K562 (cell line): ENCODE measurements at regions not wholly inside any gene's neighbourhood (a gene's known extent, or its start where the extent isn't known, plus 50 kb on each side); places are given as distances from the start of the nearest gene placed in this dataset.

ENCODE experiments used
- ATAC-seq: fragments of 200-7000 bp; cut with Tn5 transposase; 3 replicates; pipeline ENCODE4 v1.9.1; 2020; ENCODE audit warnings: moderate library complexity
- BruUV-seq: library from RNA; stranded (reverse); fragments of 400-500 nt; replicated peaks from 2 replicates; lab custom pipeline; 2021; lab: Mats Ljungman, UMichigan
- CTCF ChIA-PET: fragments of 300-600 bp; formaldehyde crosslinking; extraction: SDS; loops from one replicate; lab custom pipeline; 2021; ENCODE audit warnings: low intra/inter-chr PET ratio; lab: Yijun Ruan, JAX
- POLR2A ChIA-PET: fragments of 300-600, 350-650 bp; sonication (Branson Sonifier 250); formaldehyde crosslinking; extraction: SDS; loops from one replicate; lab custom pipeline; 2021; ENCODE audit warnings: antibody characterized with exemption, inconsistent platforms; lab: Yijun Ruan, JAX
- DNase-seq, 4 experiments: peaks; one replicate each; pipeline versions ENCODE4 v3.0.0 to v3.0.0-alpha.2; 2011 to 2018; ENCODE audit warnings: low spot score in 3 of 4, mixed read lengths in 3 of 4; ENCODE audit errors: extremely low read depth in 1 of 4
- FAIRE-seq: peaks from 2 replicates; lab custom pipeline; 2011; peaks lifted over from hg19 to GRCh38; lab: Jason Lieb, UNC
- H2AFZ ChIP-seq: 2 replicates; pipeline ENCODE4 v1.6.0; 2011; ENCODE audit warnings: low read depth, low read length, control low read depth, inconsistent platforms
- H3K27ac ChIP-seq: fragments of 200-600 bp; 3 replicates; pipeline ENCODE4 v1.8.0; 2011; ENCODE audit warnings: low read depth, mild to moderate bottlenecking, control low read depth, inconsistent platforms, low read length, moderate library complexity, mixed read lengths; ENCODE audit errors: extremely low read depth
- H3K27me3 ChIP-seq, 2 experiments: fragments of 300-600 bp in 1 of 2; 2 replicates in 1 of 2; 3 replicates in 1 of 2; pipeline versions ENCODE4 v1.6.0 to v1.8.0; 2011; ENCODE audit warnings: inconsistent platforms in 2 of 2, low read length in 2 of 2, mild to moderate bottlenecking in 1 of 2, mixed read lengths in 1 of 2, moderate library complexity in 1 of 2; ENCODE audit not compliant: control insufficient read depth in 2 of 2, insufficient read depth in 2 of 2
- H3K36me3 ChIP-seq: fragments of 300-600 bp; 3 replicates; pipeline ENCODE4 v1.8.0; 2011; ENCODE audit warnings: mild to moderate bottlenecking, low read length, inconsistent platforms; ENCODE audit not compliant: control insufficient read depth, insufficient read depth
- H3K4me1 ChIP-seq, 2 experiments: fragments of 200-600 bp in 1 of 2; replicated peaks in 1 of 2; 2 replicates in 1 of 2; 3 replicates in 1 of 2; pipeline versions ENCODE4 v1.5.1 to v1.8.0; 2011; ENCODE audit warnings: inconsistent platforms in 2 of 2, low read length in 2 of 2, mild to moderate bottlenecking in 1 of 2, mixed read lengths in 1 of 2, moderate library complexity in 1 of 2; ENCODE audit not compliant: control insufficient read depth in 2 of 2, insufficient read depth in 2 of 2
- H3K4me2 ChIP-seq: 2 replicates; pipeline ENCODE4 v1.6.1; 2011; ENCODE audit warnings: low read length, control low read depth, inconsistent platforms, mixed read lengths; ENCODE audit not compliant: insufficient read depth
- H3K4me3 ChIP-seq: fragments of 200-600 bp; sonication (generic), shearing (Covaris generic); 2 replicates; pipeline ENCODE4 v1.5.1; 2016; ENCODE audit warnings: control low read depth, inconsistent platforms
- H3K79me2 ChIP-seq: fragments of 200-600 bp; 3 replicates; pipeline ENCODE4 v1.8.0; 2011; ENCODE audit warnings: low read length, inconsistent platforms; ENCODE audit not compliant: control insufficient read depth, insufficient read depth
- H3K9ac ChIP-seq, 2 experiments: 2 replicates each; pipeline versions ENCODE4 v1.6.0 to v1.6.1; 2011; ENCODE audit warnings: low read depth in 2 of 2, low read length in 2 of 2, control low read depth in 1 of 2, inconsistent platforms in 1 of 2, mild to moderate bottlenecking in 1 of 2, mixed read lengths in 1 of 2; ENCODE audit not compliant: insufficient read depth in 1 of 2
- H3K9me1 ChIP-seq: one replicate; pipeline ENCODE4 v1.6.0; 2011; ENCODE audit warnings: inconsistent platforms, mild to moderate bottlenecking, low read length, moderate library complexity; ENCODE audit not compliant: control insufficient read depth, insufficient read depth
- H3K9me3 ChIP-seq: replicated peaks from 2 replicates; pipeline ENCODE4 v1.5.1; 2011; ENCODE audit warnings: low read depth, low read length, inconsistent platforms; ENCODE audit not compliant: control insufficient read depth, insufficient read depth
- H4K20me1 ChIP-seq: replicated peaks from 2 replicates; pipeline ENCODE4 v1.6.1; 2011; ENCODE audit warnings: low read length, inconsistent platforms, mixed read lengths; ENCODE audit not compliant: control insufficient read depth, insufficient read depth
- CREB3L1 ChIP-seq: fragments of 450-650 bp; IDR thresholded peaks from 2 replicates; pipeline ENCODE4 v1.6.1; 2014; ENCODE audit warnings: low read depth, mild to moderate bottlenecking, moderate library complexity, borderline replicate concordance
- CREB5 ChIP-seq: fragments of 250-450 bp; sonication (Bioruptor Pico); IDR thresholded peaks from 2 replicates; pipeline ENCODE4 v1.5.0; 2020; ENCODE audit warnings: mild to moderate bottlenecking
- GATAD2A ChIP-seq: fragments of 450-650 bp; IDR thresholded peaks from 2 replicates; pipeline ENCODE4 v1.6.1; 2017
- HLTF ChIP-seq: fragments of 450-650 bp; IDR thresholded peaks from 2 replicates; pipeline ENCODE4 v1.6.1; 2016
- RBM25 ChIP-seq: fragments of 200-400 bp; formaldehyde crosslinking; IDR thresholded peaks from 2 replicates; pipeline ENCODE4 v1.6.1; 2018; ENCODE audit warnings: low read length, low read depth, moderate library complexity; ENCODE audit not compliant: severe bottlenecking
- RERE ChIP-seq: sonication (generic); formaldehyde crosslinking; IDR thresholded peaks from 2 replicates; pipeline ENCODE4 v1.8.0; 2023; ENCODE audit warnings: missing genetic modification reagents, mild to moderate bottlenecking, borderline replicate concordance
- STAT5A ChIP-seq: IDR thresholded peaks from 2 replicates; pipeline ENCODE4 v1.6.1; 2012; ENCODE audit warnings: low read length, inconsistent platforms, borderline replicate concordance
- TCF7L2 ChIP-seq: fragments of 150-350 bp; IDR thresholded peaks from 2 replicates; pipeline ENCODE4 v1.6.1; 2016; ENCODE audit warnings: low read depth, mild to moderate bottlenecking, low read length, moderate library complexity
- WGBS: fragments of 100-300 bp; shearing (Covaris generic); methylation state at CpG from one replicate; pipeline ENCODE4 v1.1.6; 2016; ENCODE audit warnings: low coverage, mixed read lengths; ENCODE audit not compliant: insufficient coverage; ENCODE audit errors: missing lambda C conversion rate; 5-methylcytosine and 5-hydroxymethylcytosine counted together
- in situ Hi-C: fragments of 300-500 bp; cut with MboI; formaldehyde crosslinking; loops from 4 replicates; pipeline ENCODE4 v1.15.0; 2018; ENCODE audit warnings: inconsistent platforms, mixed read lengths
- intact Hi-C: fragments of 100-400 bp; cut with micrococcal nuclease; formaldehyde crosslinking; loops from 2 replicates; pipeline ENCODE4 v1.14.2; 2022

GRCh38 chr4:138630666-138631065 is 384.9 kb upstream of the NOCT start (continued):
- TF ChIP-seq RERE (CRISPR knock-in tag) (no peak), STAT5A (no peak), HLTF (no peak), RBM25 (no peak)
- TF ChIP-seq, all 486 proteins: peak for 0

DNA sequence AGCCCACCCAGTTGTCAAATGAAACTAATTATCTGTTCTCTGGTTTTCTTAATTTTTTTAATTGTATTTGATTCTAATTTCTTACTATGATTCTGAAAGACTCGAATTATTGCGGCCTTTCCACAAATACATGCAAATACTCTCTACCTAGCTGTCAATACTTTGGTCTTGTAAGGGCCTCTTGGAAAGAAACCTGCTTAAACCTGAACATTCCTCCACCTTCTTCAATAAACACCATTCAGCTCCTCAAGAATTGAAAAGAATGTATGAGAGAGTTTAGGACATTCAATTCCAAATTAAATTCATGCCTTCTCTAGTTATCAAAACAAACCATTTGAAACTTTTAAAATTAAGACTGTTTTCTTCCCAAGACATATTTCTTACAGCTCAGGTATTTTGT is 385.9 kb upstream of the NOCT start:
- H3K9me1 ChIP-seq, result no peaks in the 10 kb centered on the region
- H4K20me1 ChIP-seq, result no peaks in the 10 kb centered on the region
- ChIA-PET CTCF (no interaction called here), POLR2A (interaction anchor here (0.9 kb wide), 1 partner anchor 12 kb away, joined by 3 read pairs; no protein-coding TSS in a partner anchor)
- H3K4me2 ChIP-seq, result no peak overlapping the region
- H3K4me3 ChIP-seq, result no peak overlapping the region
- no peak overlapping the region for H2AFZ ChIP-seq
- H3K9me3 ChIP-seq, result no peaks in the 10 kb centered on the region
- H3K79me2 ChIP-seq, result no peaks in the 10 kb centered on the region
- H3K27ac ChIP-seq, result no peak overlapping the region
- DNase-seq (no peak), ATAC-seq (no peak), FAIRE-seq (no peak)
- in situ Hi-C loops (no loop called here), intact Hi-C loops (no loop called here)
- peaks cover 0 to 5% of the 10 kb centered on the region in 2 experiments; a peak in 1 of 5 replicates for H3K27me3 ChIP-seq
- H3K9ac ChIP-seq, result no peak overlapping the region
- no peaks in the 10 kb centered on the region for H3K36me3 ChIP-seq
- H3K4me1 ChIP-seq, result no peaks in the 10 kb centered on the region
- WGBS, result 0% methylated on average over 2 of the region's 2 CpGs
- no TSS peak for BruUV-seq
- TF ChIP-seq GATAD2A, result no peak
- no peak for TF ChIP-seq CREB3L1
- TF ChIP-seq TCF7L2, result no peak
- no peak for TF ChIP-seq CREB5 (CRISPR knock-in tag)
